ENCODE measurements at regions not wholly inside any gene's neighbourhood (a gene's known extent, or its start where the extent isn't known, plus 50 kb on each side); places are given as distances from the start of the nearest gene placed in this dataset.

DNA sequence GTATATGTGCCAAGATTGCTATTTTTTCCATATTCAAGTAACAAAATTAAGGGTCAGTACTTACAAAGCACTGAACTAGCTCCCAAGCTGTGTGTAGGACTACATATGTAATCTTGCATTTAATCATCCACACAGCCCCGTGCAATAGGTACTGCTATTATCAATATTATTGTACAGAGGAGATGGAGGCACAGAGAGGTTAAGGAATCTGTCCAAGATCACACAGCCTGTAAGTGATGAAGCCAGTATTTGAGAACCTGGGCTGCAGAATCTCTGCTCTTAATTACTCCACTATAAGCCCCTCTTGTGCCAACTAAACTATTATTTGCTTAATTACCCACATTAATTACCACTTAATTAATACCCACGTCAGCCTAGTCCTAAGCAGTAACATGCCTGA lies 134.1 kb downstream of the KATNIP start:
- Histone ChIP-seq H3K4me3 (ENCODE audit: low read depth, low read length, poor library complexity, severe bottlenecking) (no peak overlapping the region), H3K36me3 (ENCODE audit: insufficient read depth, low read length, poor library complexity, severe bottlenecking) (no peaks in the 10 kb centered on the region), H3K9me3 (ENCODE audit: low read depth, low read length, poor library complexity, severe bottlenecking) (no peaks in the 10 kb centered on the region), H3K27me3 (replicated peaks; ENCODE audit: insufficient read depth, low read depth, low read length, poor library complexity) (no peaks in the 10 kb centered on the region), H3K27ac (ENCODE audit: low read depth, low read length, poor library complexity, severe bottlenecking) (no peak overlapping the region), H3K4me1 (ENCODE audit: insufficient read depth, low read length, poor library complexity, severe bottlenecking) (no peaks in the 10 kb centered on the region)
- BruUV-seq (replicated peaks): no TSS peak
- TF ChIP-seq EZH2 (IDR thresholded peaks at IDR 0.05; ENCODE audit: borderline replicate concordance, low read depth, low read length, poor library complexity, severe bottlenecking) (no peak), CTCF (conservative IDR thresholded peaks at IDR 0.05; ENCODE audit: low read depth, low read length) (no peak)
- POLR2A ChIA-PET (ENCODE audit: low non-redundant PET): no interaction called here
- CTCF ChIA-PET: no interaction called here
- no peak for DNase-seq (ENCODE audit: low spot score)
- intact Hi-C loops (cut with micrococcal nuclease; ENCODE audit: unreplicated experiment): no loop called here

- Histone ChIP-seq H3K36me3 (ENCODE audit: insufficient read depth, low read length, poor library complexity, severe bottlenecking) (no peaks in the 10 kb centered on the region), H3K9me3 (ENCODE audit: low read depth, low read length, poor library complexity, severe bottlenecking) (no peaks in the 10 kb centered on the region), H3K27ac (ENCODE audit: low read depth, low read length, poor library complexity, severe bottlenecking) (no peak overlapping the region), H3K4me1 (ENCODE audit: insufficient read depth, low read length, poor library complexity, severe bottlenecking) (no peaks in the 10 kb centered on the region), H3K4me3 (ENCODE audit: low read depth, low read length, poor library complexity, severe bottlenecking) (no peak overlapping the region), H3K27me3 (replicated peaks; ENCODE audit: insufficient read depth, low read depth, low read length, poor library complexity) (no peaks in the 10 kb centered on the region)
- ChIA-PET POLR2A (ENCODE audit: low non-redundant PET) (no interaction called here), CTCF (no interaction called here)
- no peak for TF ChIP-seq EZH2 (IDR thresholded peaks at IDR 0.05; ENCODE audit: borderline replicate concordance, low read depth, low read length, poor library complexity, severe bottlenecking)
- no TSS peak for BruUV-seq (replicated peaks)
- intact Hi-C loops (cut with micrococcal nuclease; ENCODE audit: unreplicated experiment): no loop called here
- no peak for DNase-seq (ENCODE audit: low spot score)
Measured at GRCh38 chr16:27685807-27686206, 135.9 kb downstream of the KATNIP start.

GRCh38 chr16:27686926-27687325 lies 137.0 kb downstream of the KATNIP start:
- Histone ChIP-seq H3K27ac (ENCODE audit: low read depth, low read length, poor library complexity, severe bottlenecking) (no peak overlapping the region), H3K4me1 (ENCODE audit: insufficient read depth, low read length, poor library complexity, severe bottlenecking) (no peaks in the 10 kb centered on the region), H3K27me3 (replicated peaks; ENCODE audit: insufficient read depth, low read depth, low read length, poor library complexity) (no peaks in the 10 kb centered on the region), H3K9me3 (ENCODE audit: low read depth, low read length, poor library complexity, severe bottlenecking) (no peaks in the 10 kb centered on the region), H3K36me3 (ENCODE audit: insufficient read depth, low read length, poor library complexity, severe bottlenecking) (no peaks in the 10 kb centered on the region), H3K4me3 (ENCODE audit: low read depth, low read length, poor library complexity, severe bottlenecking) (no peak overlapping the region)
- intact Hi-C loops (cut with micrococcal nuclease; ENCODE audit: unreplicated experiment): no loop called here
- POLR2A ChIA-PET (ENCODE audit: low non-redundant PET): no interaction called here
- DNase-seq (ENCODE audit: low spot score): no peak
- TF ChIP-seq CTCF (conservative IDR thresholded peaks at IDR 0.05; ENCODE audit: low read depth, low read length) (no peak), EZH2 (IDR thresholded peaks at IDR 0.05; ENCODE audit: borderline replicate concordance, low read depth, low read length, poor library complexity, severe bottlenecking) (no peak)
- CTCF ChIA-PET: interaction anchor here (0.6 kb wide), 1 partner anchor 548 kb away, joined by 3 read pairs; no protein-coding TSS in a partner anchor
- no TSS peak for BruUV-seq (replicated peaks)

DNA sequence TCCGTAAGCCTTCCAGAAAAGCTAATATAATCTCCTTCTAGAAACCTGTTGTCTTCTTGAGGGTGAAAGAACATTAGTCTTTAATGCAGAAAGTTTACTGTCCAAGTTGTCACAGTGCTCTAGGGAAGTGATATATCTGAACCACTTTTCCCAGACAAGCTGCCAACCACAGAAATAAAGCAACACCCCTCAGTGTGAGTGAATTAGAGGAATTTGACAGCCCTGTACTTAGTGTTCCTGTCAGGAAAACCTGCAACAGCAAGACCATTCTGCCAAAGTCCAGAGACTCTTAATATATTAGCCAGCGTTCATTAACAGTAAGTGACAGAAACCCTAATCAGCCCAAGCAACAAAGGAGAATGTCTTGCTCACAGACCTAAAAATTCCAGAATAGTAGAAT lies 137.7 kb downstream of the KATNIP start:
- BruUV-seq (replicated peaks): no TSS peak
- CTCF ChIA-PET: no interaction called here

More for the DNA sequence above, 137.7 kb downstream of the KATNIP start:
- Histone ChIP-seq H3K27me3 (replicated peaks; ENCODE audit: insufficient read depth, low read depth, low read length, poor library complexity) (no peaks in the 10 kb centered on the region), H3K4me3 (ENCODE audit: low read depth, low read length, poor library complexity, severe bottlenecking) (no peak overlapping the region), H3K27ac (ENCODE audit: low read depth, low read length, poor library complexity, severe bottlenecking) (no peak overlapping the region), H3K9me3 (ENCODE audit: low read depth, low read length, poor library complexity, severe bottlenecking) (no peaks in the 10 kb centered on the region), H3K4me1 (ENCODE audit: insufficient read depth, low read length, poor library complexity, severe bottlenecking) (no peaks in the 10 kb centered on the region), H3K36me3 (ENCODE audit: insufficient read depth, low read length, poor library complexity, severe bottlenecking) (no peaks in the 10 kb centered on the region)
- POLR2A ChIA-PET (ENCODE audit: low non-redundant PET): no interaction called here
- intact Hi-C loops (cut with micrococcal nuclease; ENCODE audit: unreplicated experiment): no loop called here
- no peak for DNase-seq (ENCODE audit: low spot score)
- TF ChIP-seq EZH2 (IDR thresholded peaks at IDR 0.05; ENCODE audit: borderline replicate concordance, low read depth, low read length, poor library complexity, severe bottlenecking): no peak
- no peak for TF ChIP-seq CTCF (conservative IDR thresholded peaks at IDR 0.05; ENCODE audit: low read depth, low read length)

Measured in A673 (cell line).